AG09319 (cell line): ENCODE measurements at regions not wholly inside any gene's neighbourhood (a gene's known extent, or its start where the extent isn't known, plus 50 kb on each side); places are given as distances from the start of the nearest gene placed in this dataset.
"Not testable (repeated sequence)": the region's sequence is repeated elsewhere in the genome, so short reads cannot be mapped to it uniquely, and the experiment has no call there.

Experiments used
- DNase-seq: peaks from one replicate; pipeline ENCODE4 v3.0.0-alpha.2; 2010; ENCODE audit warnings: low read depth; ENCODE audit errors: extremely low read depth
- CTCF ChIP-seq: IDR thresholded peaks from 2 replicates; pipeline ENCODE4 v1.5.1; 2011; ENCODE audit warnings: low read depth, mild to moderate bottlenecking, inconsistent platforms, low read length, moderate library complexity

- TF ChIP-seq CTCF, result no peak
Measured at GRCh38 chr16:76670125-76670857, 393.1 kb downstream of the CNTNAP4 start.

GRCh38 chr16:76676356-76676755, 399.2 kb downstream of the CNTNAP4 start:
- no peak for DNase-seq
- TF ChIP-seq CTCF, result no peak

More at GRCh38 chr16:76670125-76670857, 393.1 kb downstream of the CNTNAP4 start:
- DNase-seq, result no peak

- TF ChIP-seq CTCF, result no peak
- no peak for DNase-seq
Measured at GRCh38 chr16:76681296-76681695, 404.1 kb downstream of the CNTNAP4 start.

- no peak for DNase-seq
- TF ChIP-seq CTCF, result no peak
Measured at GRCh38 chr16:76683051-76683450, 405.9 kb downstream of the CNTNAP4 start.

GRCh38 chr16:76696876-76697275, 419.7 kb downstream of the CNTNAP4 start:
- TF ChIP-seq CTCF, result no peak
- DNase-seq, result no peak

GRCh38 chr16:76705892-76706291, 428.7 kb downstream of the CNTNAP4 start:
- DNase-seq, result no peak
- TF ChIP-seq CTCF, result no peak

GRCh38 chr16:76713191-76713590, 436.0 kb downstream of the CNTNAP4 start:
- no peak for TF ChIP-seq CTCF
- no peak for DNase-seq

GRCh38 chr16:76716251-76716650, 439.1 kb downstream of the CNTNAP4 start:
- not testable (repeated sequence) for DNase-seq
